NAMALWA (cell line): ENCODE measurements at regions not wholly inside any gene's neighbourhood (a gene's known extent, or its start where the extent isn't known, plus 50 kb on each side); places are given as distances from the start of the nearest gene placed in this dataset.

ENCODE experiments used
- DNase-seq: peaks from one replicate; pipeline ENCODE4 v3.0.0-alpha.2; 2015; ENCODE audit warnings: low spot score

GRCh38 chr18:38397094-38397493, 831.5 kb upstream of the CELF4 start:
- no peak for DNase-seq

- DNase-seq, result no peak
Observed at GRCh38 chr18:38386146-38386545, 820.5 kb upstream of the CELF4 start.

GRCh38 chr18:38369772-38370690, 804.4 kb upstream of the CELF4 start:
- no peak for DNase-seq

GRCh38 chr18:38368886-38369285, 803.3 kb upstream of the CELF4 start:
- DNase-seq, result no peak

GRCh38 chr18:38368246-38368645, 802.6 kb upstream of the CELF4 start:
- DNase-seq, result no peak

GRCh38 chr18:38367473-38367872, 801.9 kb upstream of the CELF4 start:
- DNase-seq, result peak; percentile 1

- no peak for DNase-seq
Observed at GRCh38 chr18:38362286-38362792, 796.7 kb upstream of the CELF4 start.

GRCh38 chr18:38358805-38359657, 793.4 kb upstream of the CELF4 start:
- DNase-seq, result no peak

- no peak for DNase-seq
Observed at GRCh38 chr18:38353149-38353548, 787.6 kb upstream of the CELF4 start.

GRCh38 chr18:38350141-38350540, 784.5 kb upstream of the CELF4 start:
- no peak for DNase-seq

GRCh38 chr18:38330573-38330972, 765.0 kb upstream of the CELF4 start:
- DNase-seq, result no peak

- no peak for DNase-seq
Observed at GRCh38 chr18:38329145-38329544, 763.5 kb upstream of the CELF4 start.

- DNase-seq, result no peak
Observed at GRCh38 chr18:38322206-38322605, 756.6 kb upstream of the CELF4 start.

- DNase-seq, result no peak
Observed at GRCh38 chr18:38321262-38321661, 755.7 kb upstream of the CELF4 start.

- no peak for DNase-seq
Observed at GRCh38 chr18:38318416-38318815, 752.8 kb upstream of the CELF4 start.

- no peak for DNase-seq
Observed at GRCh38 chr18:38313831-38314230, 748.2 kb upstream of the CELF4 start.

- no peak for DNase-seq
Observed at GRCh38 chr18:38312532-38312931, 746.9 kb upstream of the CELF4 start.

- DNase-seq, result no peak
Observed at GRCh38 chr18:38310936-38311335, 745.3 kb upstream of the CELF4 start.

GRCh38 chr18:38307914-38308313, 742.3 kb upstream of the CELF4 start:
- DNase-seq, result no peak

- no peak for DNase-seq
Observed at GRCh38 chr18:38305961-38306360, 740.4 kb upstream of the CELF4 start.

- no peak for DNase-seq
Observed at GRCh38 chr18:38301621-38302020, 736.0 kb upstream of the CELF4 start.

- no peak for DNase-seq
Observed at GRCh38 chr18:38297910-38298309, 732.3 kb upstream of the CELF4 start.

- no peak for DNase-seq
Observed at GRCh38 chr18:38290229-38290628, 724.6 kb upstream of the CELF4 start.
